Left lobe of liver (tissue), 2 donors: ENCODE measurements at regions not wholly inside any gene's neighbourhood (a gene's known extent, or its start where the extent isn't known, plus 50 kb on each side); places are given as distances from the start of the nearest gene placed in this dataset.

Experiments used
- ATAC-seq: fragments of 200-7000 bp; cut with Tn5 transposase; one replicate; pipeline ENCODE4 v1.9.1; 2020; ENCODE audit warnings: mild to moderate bottlenecking, moderate library complexity
- DNase-seq: peaks from one replicate; pipeline ENCODE4 v3.0.0-alpha.2; 2020; ENCODE audit warnings: low spot score
- donor health status: DM: no; HTN: no; CAD: no; lungs with moderate emphysema.
- donor health status: DM: no; HTN: yes; CAD: no.

- ATAC-seq: no peak
- no peak for DNase-seq
These were observed 104.2 kb upstream of the MAP1LC3B2 start for GRCh38 chr12:116454950-116455447.

- DNase-seq: no peak
- ATAC-seq: peak; percentile 51
These were observed 103.4 kb upstream of the MAP1LC3B2 start for GRCh38 chr12:116455540-116456329.

- no peak for ATAC-seq
These were observed 102.7 kb upstream of the MAP1LC3B2 start for GRCh38 chr12:116456330-116457082.

GRCh38 chr12:116458492-116458891 lies 100.7 kb upstream of the MAP1LC3B2 start:
- no peak for DNase-seq
- no peak for ATAC-seq

More at GRCh38 chr12:116456330-116457082, 102.7 kb upstream of the MAP1LC3B2 start:
- DNase-seq: no peak

GRCh38 chr12:116459011-116459875 lies 99.9 kb upstream of the MAP1LC3B2 start:
- ATAC-seq (no peak), DNase-seq (no peak)

- ATAC-seq: no peak
- no peak for DNase-seq
These were observed 99.1 kb upstream of the MAP1LC3B2 start for GRCh38 chr12:116459916-116460663.

GRCh38 chr12:116461060-116461459 lies 98.1 kb upstream of the MAP1LC3B2 start:
- DNase-seq (no peak), ATAC-seq (no peak)

- ATAC-seq: no peak
- no peak for DNase-seq
These were observed 95.8 kb upstream of the MAP1LC3B2 start for GRCh38 chr12:116463366-116463765.

GRCh38 chr12:116465407-116465806 lies 93.8 kb upstream of the MAP1LC3B2 start:
- DNase-seq: no peak
- ATAC-seq: no peak

- no peak for ATAC-seq
- no peak for DNase-seq
These were observed 93.3 kb upstream of the MAP1LC3B2 start for GRCh38 chr12:116465856-116466255.

GRCh38 chr12:116466536-116466935 lies 92.6 kb upstream of the MAP1LC3B2 start:
- DNase-seq: no peak

GRCh38 chr12:116469344-116469743 lies 89.8 kb upstream of the MAP1LC3B2 start:
- DNase-seq (no peak), ATAC-seq (no peak)

More at GRCh38 chr12:116466536-116466935, 92.6 kb upstream of the MAP1LC3B2 start:
- no peak for ATAC-seq

- ATAC-seq (no peak), DNase-seq (no peak)
These were observed 87.6 kb upstream of the MAP1LC3B2 start for GRCh38 chr12:116471544-116471943.

GRCh38 chr12:116472193-116472592 lies 87.0 kb upstream of the MAP1LC3B2 start:
- DNase-seq (no peak), ATAC-seq (no peak)

- no peak for ATAC-seq
These were observed 85.8 kb upstream of the MAP1LC3B2 start for GRCh38 chr12:116473416-116473815.

GRCh38 chr12:116474331-116474730 lies 84.8 kb upstream of the MAP1LC3B2 start:
- ATAC-seq: no peak
- no peak for DNase-seq

More at GRCh38 chr12:116473416-116473815, 85.8 kb upstream of the MAP1LC3B2 start:
- DNase-seq: no peak

- DNase-seq: no peak
- no peak for ATAC-seq
These were observed 84.3 kb upstream of the MAP1LC3B2 start for GRCh38 chr12:116474899-116475298.

- no peak for DNase-seq
- ATAC-seq: no peak
These were observed 82.9 kb upstream of the MAP1LC3B2 start for GRCh38 chr12:116476227-116476822.

- no peak for DNase-seq
- no peak for ATAC-seq
These were observed 80.9 kb upstream of the MAP1LC3B2 start for GRCh38 chr12:116478243-116478773.
